Activated T-cell treated with anti-CD3 and anti-CD28 coated beads for 48 hours (primary cell): ENCODE measurements at regions not wholly inside any gene's neighbourhood (a gene's known extent, or its start where the extent isn't known, plus 50 kb on each side); places are given as distances from the start of the nearest gene placed in this dataset.
"Not testable (repeated sequence)": the region's sequence is repeated elsewhere in the genome, so short reads cannot be mapped to it uniquely, and the experiment has no call there.

Experiments
- DNase-seq: peaks from one replicate; pipeline ENCODE4 v3.0.0-alpha.2; 2020; ENCODE audit warnings: low read depth

- no peak for DNase-seq
These were observed 1333.4 kb downstream of the ADGRL3 start for GRCh38 chr4:62533573-62533972.

- no peak for DNase-seq
These were observed 1331.6 kb downstream of the ADGRL3 start for GRCh38 chr4:62531731-62532130.

GRCh38 chr4:62531264-62531663, 1331.1 kb downstream of the ADGRL3 start:
- no peak for DNase-seq

- no peak for DNase-seq
These were observed 1328.7 kb downstream of the ADGRL3 start for GRCh38 chr4:62528874-62529273.

GRCh38 chr4:62526671-62527070, 1326.5 kb downstream of the ADGRL3 start:
- no peak for DNase-seq

- no peak for DNase-seq
These were observed 1323.1 kb downstream of the ADGRL3 start for GRCh38 chr4:62523256-62523655.

GRCh38 chr4:62522273-62522672, 1322.1 kb downstream of the ADGRL3 start:
- no peak for DNase-seq

GRCh38 chr4:62517716-62518115, 1317.6 kb downstream of the ADGRL3 start:
- no peak for DNase-seq

- no peak for DNase-seq
These were observed 1313.2 kb downstream of the ADGRL3 start for GRCh38 chr4:62513306-62513705.

GRCh38 chr4:62512271-62512670, 1312.1 kb downstream of the ADGRL3 start:
- no peak for DNase-seq

GRCh38 chr4:62510228-62510627, 1310.1 kb downstream of the ADGRL3 start:
- no peak for DNase-seq

- DNase-seq, result no peak
These were observed 1300.2 kb downstream of the ADGRL3 start for GRCh38 chr4:62500296-62500695.

- no peak for DNase-seq
These were observed 1294.9 kb downstream of the ADGRL3 start for GRCh38 chr4:62495032-62495431.

- DNase-seq, result not testable (repeated sequence)
These were observed 1291.6 kb downstream of the ADGRL3 start for GRCh38 chr4:62491756-62492155.

GRCh38 chr4:62490635-62491034, 1290.5 kb downstream of the ADGRL3 start:
- DNase-seq, result no peak

- no peak for DNase-seq
These were observed 1286.9 kb downstream of the ADGRL3 start for GRCh38 chr4:62487016-62487415.

GRCh38 chr4:62484357-62484756, 1284.2 kb downstream of the ADGRL3 start:
- DNase-seq, result no peak

GRCh38 chr4:62482355-62482754, 1282.2 kb downstream of the ADGRL3 start:
- DNase-seq, result no peak

GRCh38 chr4:62475596-62475995, 1275.5 kb downstream of the ADGRL3 start:
- no peak for DNase-seq

GRCh38 chr4:62474802-62475201, 1274.7 kb downstream of the ADGRL3 start:
- DNase-seq, result no peak

GRCh38 chr4:62471021-62471420, 1270.9 kb downstream of the ADGRL3 start:
- no peak for DNase-seq

GRCh38 chr4:62470421-62470983, 1270.4 kb downstream of the ADGRL3 start:
- no peak for DNase-seq

- DNase-seq, result no peak
These were observed 1269.9 kb downstream of the ADGRL3 start for GRCh38 chr4:62470020-62470419.

- no peak for DNase-seq
These were observed 1261.8 kb downstream of the ADGRL3 start for GRCh38 chr4:62461961-62462360.

GRCh38 chr4:62460329-62460728, 1260.2 kb downstream of the ADGRL3 start:
- DNase-seq, result no peak
